ENCODE measurements at regions not wholly inside any gene's neighbourhood (a gene's known extent, or its start where the extent isn't known, plus 50 kb on each side); places are given as distances from the start of the nearest gene placed in this dataset.

DNA sequence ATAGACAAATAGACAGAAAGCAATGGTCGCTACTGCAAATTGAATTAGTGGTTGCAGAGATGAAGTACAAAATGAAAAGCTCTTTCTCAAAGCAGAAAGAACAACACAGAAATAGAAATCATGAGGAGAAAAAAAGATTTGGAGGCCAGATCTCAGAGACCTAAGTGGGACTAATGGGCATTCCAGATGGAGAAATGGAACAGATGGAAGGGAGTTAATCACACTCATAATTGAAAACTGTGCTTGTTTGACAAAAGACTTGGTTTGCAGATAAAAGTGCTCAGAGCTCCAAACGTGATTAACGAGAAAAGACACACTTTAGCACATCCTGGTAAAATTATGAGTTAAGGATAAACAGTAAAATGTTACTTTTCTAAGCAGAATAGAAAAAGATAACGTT, 58.1 kb upstream of the SNRPB2 start:
- H3K27me3 ChIP-seq (ENCODE audit: control insufficient read depth, insufficient read depth, low read length): no peaks in the 10 kb centered on the region
- ChIA-PET POLR2A (no interaction called here), CTCF (no interaction called here)
- no peak for DNase-seq (ENCODE audit: low read depth)
- TF ChIP-seq, protein P1, sequence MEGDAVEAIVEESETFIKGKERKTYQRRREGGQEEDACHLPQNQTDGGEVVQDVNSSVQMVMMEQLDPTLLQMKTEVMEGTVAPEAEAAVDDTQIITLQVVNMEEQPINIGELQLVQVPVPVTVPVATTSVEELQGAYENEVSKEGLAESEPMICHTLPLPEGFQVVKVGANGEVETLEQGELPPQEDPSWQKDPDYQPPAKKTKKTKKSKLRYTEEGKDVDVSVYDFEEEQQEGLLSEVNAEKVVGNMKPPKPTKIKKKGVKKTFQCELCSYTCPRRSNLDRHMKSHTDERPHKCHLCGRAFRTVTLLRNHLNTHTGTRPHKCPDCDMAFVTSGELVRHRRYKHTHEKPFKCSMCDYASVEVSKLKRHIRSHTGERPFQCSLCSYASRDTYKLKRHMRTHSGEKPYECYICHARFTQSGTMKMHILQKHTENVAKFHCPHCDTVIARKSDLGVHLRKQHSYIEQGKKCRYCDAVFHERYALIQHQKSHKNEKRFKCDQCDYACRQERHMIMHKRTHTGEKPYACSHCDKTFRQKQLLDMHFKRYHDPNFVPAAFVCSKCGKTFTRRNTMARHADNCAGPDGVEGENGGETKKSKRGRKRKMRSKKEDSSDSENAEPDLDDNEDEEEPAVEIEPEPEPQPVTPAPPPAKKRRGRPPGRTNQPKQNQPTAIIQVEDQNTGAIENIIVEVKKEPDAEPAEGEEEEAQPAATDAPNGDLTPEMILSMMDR (IDR thresholded peaks at IDR 0.05; ENCODE audit: insufficient read depth, low read depth, low read length): no peak
- H3K36me3 ChIP-seq (ENCODE audit: control insufficient read depth, insufficient read depth, low read length): no peaks in the 10 kb centered on the region
- H3K4me3 ChIP-seq (ENCODE audit: low read depth, low read length): no peak overlapping the region

DNA sequence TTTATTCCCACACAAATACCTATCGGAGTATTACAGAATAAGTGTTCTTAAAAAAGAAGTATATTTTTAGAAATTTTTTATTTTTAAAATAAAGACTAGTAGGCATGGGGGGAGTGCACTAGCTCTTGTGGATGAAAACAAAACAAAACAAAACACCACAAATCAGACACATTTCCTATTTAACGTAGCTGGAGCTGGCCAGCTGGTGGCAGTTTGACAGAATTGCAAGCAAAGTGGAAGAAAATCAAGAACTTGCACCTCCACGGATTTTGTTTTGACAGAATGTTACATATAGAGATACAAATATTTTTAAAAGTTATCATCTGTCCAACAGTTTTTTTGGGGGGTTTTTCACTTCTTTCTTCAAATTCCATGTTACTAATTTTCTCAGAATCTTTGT, 63.6 kb upstream of the SNRPB2 start:
- ChIA-PET CTCF (no interaction called here), POLR2A (no interaction called here)
- no peak overlapping the region for H3K4me3 ChIP-seq (ENCODE audit: low read depth, low read length)
- no peaks in the 10 kb centered on the region for H3K27me3 ChIP-seq (ENCODE audit: control insufficient read depth, insufficient read depth, low read length)
- TF ChIP-seq, protein P1 (IDR thresholded peaks at IDR 0.05; ENCODE audit: insufficient read depth, low read depth, low read length): peak; percentile 3; the same call in 1 of the 2 replicates
- DNase-seq (ENCODE audit: low read depth): no peak
- no peaks in the 10 kb centered on the region for H3K36me3 ChIP-seq (ENCODE audit: control insufficient read depth, insufficient read depth, low read length)

DNA sequence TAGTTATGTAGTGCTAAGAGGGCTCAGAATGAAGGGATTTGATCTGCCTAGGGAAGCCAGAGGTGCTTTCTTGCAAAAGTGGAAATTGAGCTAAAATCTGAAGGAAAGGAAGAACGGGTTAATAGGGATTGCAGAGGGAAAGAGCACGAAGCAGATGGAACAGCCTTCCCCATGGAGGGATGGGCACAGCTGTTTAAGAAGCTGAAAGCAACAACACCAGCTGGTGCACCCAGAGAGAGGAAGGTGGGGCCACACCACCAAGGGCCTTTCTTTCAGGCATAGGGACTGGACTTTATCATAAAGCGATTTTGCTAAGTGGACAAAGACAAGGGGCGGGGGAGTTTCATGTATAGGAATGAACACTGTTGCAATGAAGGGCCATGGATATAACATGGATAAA, 65.8 kb upstream of the SNRPB2 start:
- TF ChIP-seq, protein P1 (IDR thresholded peaks at IDR 0.05; ENCODE audit: insufficient read depth, low read depth, low read length): no peak
- H3K27me3 ChIP-seq (ENCODE audit: control insufficient read depth, insufficient read depth, low read length): no peaks in the 10 kb centered on the region
- POLR2A ChIA-PET: no interaction called here
- no peak for DNase-seq (ENCODE audit: low read depth)
- H3K36me3 ChIP-seq (ENCODE audit: control insufficient read depth, insufficient read depth, low read length): no peaks in the 10 kb centered on the region
- CTCF ChIA-PET: no interaction called here
- H3K4me3 ChIP-seq (ENCODE audit: low read depth, low read length): no peak overlapping the region

DNA sequence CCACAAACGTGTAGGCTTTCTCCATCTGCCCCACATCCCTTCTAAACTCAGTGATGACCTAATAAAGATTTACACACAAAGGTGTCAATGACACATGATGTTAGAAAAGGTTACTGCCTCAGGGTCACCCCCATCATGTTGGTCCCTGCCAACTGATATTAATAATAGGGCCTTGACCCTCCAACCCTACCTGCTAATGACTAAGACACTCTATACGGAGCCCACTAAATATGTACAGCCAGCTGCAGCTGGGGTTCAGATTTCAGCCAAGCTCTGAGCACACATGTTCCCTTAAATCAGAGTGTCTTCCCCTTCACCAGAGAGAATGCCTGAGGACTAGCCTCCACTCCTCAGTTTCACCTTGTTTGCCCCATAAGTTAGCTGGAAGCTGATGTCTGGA, 67.4 kb upstream of the SNRPB2 start:
- TF ChIP-seq, protein P1 (IDR thresholded peaks at IDR 0.05; ENCODE audit: insufficient read depth, low read depth, low read length): no peak
- H3K27me3 ChIP-seq (ENCODE audit: control insufficient read depth, insufficient read depth, low read length): no peaks in the 10 kb centered on the region
- POLR2A ChIA-PET: no interaction called here
- H3K4me3 ChIP-seq (ENCODE audit: low read depth, low read length): no peak overlapping the region
- no peaks in the 10 kb centered on the region for H3K36me3 ChIP-seq (ENCODE audit: control insufficient read depth, insufficient read depth, low read length)
- CTCF ChIA-PET: no interaction called here
- DNase-seq (ENCODE audit: low read depth): no peak

DNA sequence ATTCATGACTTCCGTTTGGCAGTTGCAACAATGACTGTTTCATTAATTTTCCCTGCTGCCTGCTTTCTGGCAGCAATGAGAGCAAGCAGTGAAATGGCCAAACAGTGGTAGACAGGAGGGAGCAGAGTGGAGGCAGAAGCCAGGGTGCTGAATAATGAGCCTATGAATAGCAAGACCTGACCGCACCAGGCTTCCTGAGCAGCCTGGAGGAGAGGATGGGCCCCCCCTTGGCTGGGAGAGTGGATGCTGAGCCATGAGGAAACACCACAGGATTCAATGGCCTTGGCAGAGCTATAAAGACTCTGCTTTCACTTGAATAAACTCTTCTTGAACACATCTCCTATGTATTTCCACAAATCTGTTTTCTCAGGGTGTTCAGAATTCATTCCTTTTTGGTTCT, 68.1 kb upstream of the SNRPB2 start:
- Histone ChIP-seq H3K27me3 (ENCODE audit: control insufficient read depth, insufficient read depth, low read length) (no peaks in the 10 kb centered on the region), H3K4me3 (ENCODE audit: low read depth, low read length) (no peak overlapping the region), H3K36me3 (ENCODE audit: control insufficient read depth, insufficient read depth, low read length) (no peaks in the 10 kb centered on the region)
- ChIA-PET CTCF (no interaction called here), POLR2A (no interaction called here)
- no peak for DNase-seq (ENCODE audit: low read depth)
- TF ChIP-seq, protein P1 (IDR thresholded peaks at IDR 0.05; ENCODE audit: insufficient read depth, low read depth, low read length): no peak

All from BJ (cell line).